GM12878 (cell line): ENCODE measurements at regions not wholly inside any gene's neighbourhood (a gene's known extent, or its start where the extent isn't known, plus 50 kb on each side); places are given as distances from the start of the nearest gene placed in this dataset.

ENCODE experiments used
- ATAC-seq: fragments of 200-7000 bp; cut with Tn5 transposase; 3 replicates; pipeline ENCODE4 v1.9.1; 2020; ENCODE audit warnings: mild to moderate bottlenecking, moderate library complexity
- BruUV-seq: library from RNA; stranded (reverse); fragments of 400-500 nt; replicated peaks from 2 replicates; lab custom pipeline; 2021; lab: Mats Ljungman, UMichigan
- CTCF ChIA-PET: fragments of 300-600 bp; sonication (Branson Sonifier 250); formaldehyde crosslinking; extraction: SDS; loops from one replicate; lab custom pipeline; 2021; ENCODE audit warnings: inconsistent platforms; lab: Yijun Ruan, JAX
- POLR2A ChIA-PET: fragments of 350-600 bp; formaldehyde crosslinking; extraction: SDS; loops from one replicate; lab custom pipeline; 2021; ENCODE audit warnings: inconsistent platforms; lab: Charles Lee
- RAD21 ChIA-PET: fragments of 300-600 bp; sonication (Branson Sonifier 250); formaldehyde crosslinking; loops from one replicate; lab custom pipeline; 2023; ENCODE audit warnings: antibody characterized with exemption; ENCODE audit not compliant: unreplicated experiment; lab: Charles Lee
- SMC1A ChIA-PET: fragments of 300-600 bp; sonication (Branson Sonifier 250); formaldehyde crosslinking; loops from one replicate; lab custom pipeline; 2023; ENCODE audit not compliant: unreplicated experiment, uncharacterized antibody; lab: Charles Lee
- DNase-seq: peaks from one replicate; pipeline ENCODE4 v3.0.0-alpha.2; 2011; ENCODE audit warnings: low read depth, low spot score
- FAIRE-seq: peaks from 3 replicates; lab custom pipeline; 2011; peaks lifted over from hg19 to GRCh38; lab: Jason Lieb, UNC
- H2AFZ ChIP-seq: 2 replicates; pipeline ENCODE4 v1.6.0; 2011; ENCODE audit warnings: low read depth, low read length, control low read depth; ENCODE audit not compliant: control insufficient read depth
- H3K27ac ChIP-seq: 2 replicates; pipeline ENCODE4 v1.5.1; 2011; ENCODE audit warnings: control low read depth; ENCODE audit not compliant: control insufficient read depth, insufficient read depth
- H3K27me3 ChIP-seq, 2 experiments: replicated peaks in 1 of 2; 2 replicates each; pipeline versions ENCODE4 v1.6.0 to v1.6.1; 2011; ENCODE audit warnings: low read length in 1 of 2; ENCODE audit not compliant: control insufficient read depth in 2 of 2, insufficient read depth in 2 of 2
- H3K36me3 ChIP-seq, 2 experiments: 2 replicates each; pipeline ENCODE4 v1.5.1; 2011; ENCODE audit warnings: low read length in 1 of 2; ENCODE audit not compliant: control insufficient read depth in 2 of 2, insufficient read depth in 2 of 2
- H3K4me1 ChIP-seq: 2 replicates; pipeline ENCODE4 v1.6.1; 2011; ENCODE audit warnings: mild to moderate bottlenecking, low read length, moderate library complexity, mixed read lengths; ENCODE audit not compliant: control insufficient read depth, insufficient read depth
- H3K4me2 ChIP-seq: 2 replicates; pipeline ENCODE4 v1.6.0; 2011; ENCODE audit warnings: control low read depth; ENCODE audit not compliant: control insufficient read depth, insufficient read depth
- H3K4me3 ChIP-seq: fragments of 200-600 bp; sonication (generic); 2 replicates; pipeline ENCODE4 v1.5.1; 2016
- H3K79me2 ChIP-seq: 2 replicates; pipeline ENCODE4 v1.6.0; 2011; ENCODE audit warnings: low read length; ENCODE audit not compliant: control insufficient read depth, insufficient read depth
- H3K9ac ChIP-seq: 2 replicates; pipeline ENCODE4 v1.8.0; 2011; ENCODE audit warnings: low read length, control low read depth, mixed read lengths; ENCODE audit not compliant: control insufficient read depth, insufficient read depth
- H3K9me3 ChIP-seq: replicated peaks from 3 replicates; pipeline ENCODE4 v1.5.1; 2011; ENCODE audit warnings: mild to moderate bottlenecking, low read length; ENCODE audit not compliant: control insufficient read depth, insufficient read depth
- H4K20me1 ChIP-seq: 2 replicates; pipeline ENCODE4 v1.6.0; 2011; ENCODE audit not compliant: control insufficient read depth, insufficient read depth
- BHLHE40 ChIP-seq, 2 experiments: fragments of 450-650 bp in 1 of 2; IDR thresholded peaks; 2 replicates each; pipeline ENCODE4 v1.6.1; 2011 to 2017; ENCODE audit warnings: low read depth in 2 of 2, borderline replicate concordance in 1 of 2, improper control_type of control experiment in 1 of 2, low read length in 1 of 2, mild to moderate bottlenecking in 1 of 2
- CREB1 ChIP-seq: IDR thresholded peaks from 2 replicates; pipeline ENCODE4 v1.6.1; 2012; ENCODE audit warnings: low read depth, mild to moderate bottlenecking, inconsistent platforms
- CREM ChIP-seq: IDR thresholded peaks from 2 replicates; pipeline ENCODE4 v1.6.1; 2014; ENCODE audit warnings: antibody characterized with exemption, low read depth
- IKZF1 ChIP-seq: fragments of 450-650 bp; conservative IDR thresholded peaks from 2 replicates; pipeline ENCODE4 v1.6.1; 2017; ENCODE audit warnings: antibody characterized with exemption, mild to moderate bottlenecking
- LARP7 ChIP-seq: fragments of 450-650 bp; IDR thresholded peaks from 2 replicates; pipeline ENCODE4 v1.6.1; 2017; ENCODE audit warnings: mild to moderate bottlenecking
- NFYB ChIP-seq: IDR thresholded peaks from 2 replicates; pipeline ENCODE4 v1.6.1; 2011; ENCODE audit warnings: low read depth, mild to moderate bottlenecking, low read length, improper control_type of control experiment, moderate library complexity; ENCODE audit not compliant: insufficient read depth
- RELA ChIP-seq: fragments of 450-650 bp; IDR thresholded peaks from 2 replicates; pipeline ENCODE4 v1.8.0; 2014; ENCODE audit warnings: borderline replicate concordance; ENCODE audit not compliant: partially characterized antibody
- RUNX3 ChIP-seq: IDR thresholded peaks from 2 replicates; pipeline ENCODE4 v1.6.1; 2012; ENCODE audit warnings: low read length, inconsistent platforms
- TBL1XR1 ChIP-seq: IDR thresholded peaks from 2 replicates; pipeline ENCODE4 v1.6.1; 2012; ENCODE audit warnings: low read depth, low read length, improper control_type of control experiment
- TCF3 ChIP-seq: IDR thresholded peaks from 2 replicates; pipeline ENCODE4 v1.6.1; 2012; ENCODE audit warnings: low read depth, mild to moderate bottlenecking, low read length, borderline replicate concordance; ENCODE audit not compliant: insufficient read depth
- WRNIP1 ChIP-seq: IDR thresholded peaks from 2 replicates; pipeline ENCODE4 v1.6.1; 2011; ENCODE audit warnings: low read depth, low read length, improper control_type of control experiment, borderline replicate concordance
- WGBS: methylation state at CpG from one replicate; pipeline ENCODE4 v1.1.6; 2016; ENCODE audit warnings: low lambda C conversion rate; ENCODE audit not compliant: insufficient replicate concordance, insufficient coverage; ENCODE audit errors: missing lambda C conversion rate; 5-methylcytosine and 5-hydroxymethylcytosine counted together
- in situ Hi-C: fragments of 300-500 bp; cut with MboI; formaldehyde crosslinking; loops from 9 replicates; pipeline ENCODE4 v1.14.3; 2018; ENCODE audit warnings: mixed read lengths
- intact Hi-C: fragments of 100-400 bp; cut with micrococcal nuclease; formaldehyde crosslinking; loops from one replicate; pipeline ENCODE4 v1.14.2; 2022; ENCODE audit not compliant: unreplicated experiment

GRCh38 chr11:122242731-122243130 lies 126.7 kb upstream of the BLID start:
- CTCF ChIA-PET = no interaction called here
- Histone ChIP-seq H3K4me1 (no peaks in the 10 kb centered on the region), H2AFZ (no peak overlapping the region), H3K4me3 (no peak overlapping the region), H3K79me2 (no peaks in the 10 kb centered on the region), H3K9ac (no peak overlapping the region), H3K27me3 (no peaks in the 10 kb centered on the region; a peak in 1 of 4 replicates), H3K9me3 (no peaks in the 10 kb centered on the region), H4K20me1 (no peaks in the 10 kb centered on the region), H3K27ac (no peak overlapping the region), H3K4me2 (no peak overlapping the region), H3K36me3 (no peaks in the 10 kb centered on the region)
- SMC1A ChIA-PET = no interaction called here
- no peak for FAIRE-seq
- DNase-seq = no peak
- 19% methylated on average over 3 of the region's 3 CpGs for WGBS
- RAD21 ChIA-PET = no interaction called here
- POLR2A ChIA-PET = no interaction called here
- BruUV-seq = no TSS peak
- intact Hi-C loops = no loop called here
- no peak for TF ChIP-seq BHLHE40 (IDR thresholded peaks at IDR 0.05; ENCODE audit: borderline replicate concordance in 1 of 2, low read depth in 2 of 2, low read length in 1 of 2)
- no peak for TF ChIP-seq IKZF1
- TF ChIP-seq WRNIP1 = no peak
- TF ChIP-seq CREM = no peak
- ATAC-seq = no peak
- in situ Hi-C loops = no loop called here

- ATAC-seq (no peak), DNase-seq (no peak), FAIRE-seq (no peak)
- ChIA-PET CTCF (no interaction called here), RAD21 (no interaction called here), POLR2A (no interaction called here), SMC1A (interaction anchor here (0.6 kb wide), 1 partner anchor 55 kb away, joined by 3 read pairs; no protein-coding TSS in a partner anchor)
- TF ChIP-seq NFYB = no peak
- TF ChIP-seq TCF3 = no peak
- no peak for TF ChIP-seq CREB1
- no peak for TF ChIP-seq TBL1XR1
- no peak for TF ChIP-seq RELA
- no peak for TF ChIP-seq LARP7
- TF ChIP-seq RUNX3 = no peak
- no TSS peak for BruUV-seq
- Histone ChIP-seq H3K27me3 (no peaks in the 10 kb centered on the region; a peak in 1 of 4 replicates), H3K4me1 (no peaks in the 10 kb centered on the region), H3K79me2 (no peaks in the 10 kb centered on the region), H3K4me2 (no peak overlapping the region), H4K20me1 (no peaks in the 10 kb centered on the region), H3K9ac (no peak overlapping the region), H3K4me3 (no peak overlapping the region), H3K36me3 (no peaks in the 10 kb centered on the region), H3K9me3 (no peaks in the 10 kb centered on the region), H3K27ac (no peak overlapping the region), H2AFZ (no peak overlapping the region)
- 42% methylated on average over 3 of the region's 3 CpGs for WGBS
- in situ Hi-C loops (no loop called here), intact Hi-C loops (no loop called here)
Measured at GRCh38 chr11:122241566-122241965, 125.6 kb upstream of the BLID start.
